HG03354 (cell line): ENCODE measurements at regions not wholly inside any gene's neighbourhood (a gene's known extent, or its start where the extent isn't known, plus 50 kb on each side); places are given as distances from the start of the nearest gene placed in this dataset.

Source experiments
- ATAC-seq: cut with Tn5 transposase; IDR thresholded peaks from one replicate; pipeline ENCODE4 v1.9.1; 2021; ENCODE audit warnings: mild to moderate bottlenecking; ENCODE audit not compliant: unreplicated experiment, poor library complexity, severe bottlenecking

DNA sequence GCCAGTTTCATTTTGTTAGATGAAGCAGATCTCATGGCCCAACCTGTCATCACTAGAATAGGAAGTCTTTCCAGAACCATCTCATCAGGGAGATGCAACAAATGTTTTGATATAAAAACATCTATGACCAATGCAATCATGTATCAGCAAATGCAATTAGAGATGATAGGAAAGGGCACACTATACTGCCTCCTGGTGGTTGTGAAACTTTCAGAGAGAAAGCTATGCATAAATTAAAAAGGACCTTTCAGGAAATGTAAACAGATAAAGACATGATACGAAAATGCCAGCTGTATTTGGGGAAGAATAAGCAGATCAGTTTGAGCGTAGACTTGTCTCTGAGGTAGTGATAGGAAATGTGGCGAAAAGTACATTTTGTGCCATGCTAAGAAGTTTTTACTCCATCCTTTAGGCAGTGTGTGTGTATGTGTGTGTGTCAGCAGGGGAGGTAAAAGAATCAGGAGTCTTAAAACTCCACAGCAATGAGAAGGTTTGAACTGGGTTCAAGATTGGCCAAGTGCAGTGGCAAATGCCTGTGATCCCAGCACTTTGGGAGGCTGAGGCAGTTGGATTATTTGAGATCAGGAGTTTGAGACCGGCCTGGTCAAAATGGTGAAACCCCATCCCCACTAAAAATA lies 479.3 kb downstream of the CPS1 start:
- peak; percentile 76 for ATAC-seq

- ATAC-seq: no peak
Measured at GRCh38 chr2:211045025-211045424, 488.6 kb downstream of the CPS1 start.

- ATAC-seq: peak; percentile 54
Measured at GRCh38 chr2:211049321-211050018, 493.1 kb downstream of the CPS1 start.

DNA sequence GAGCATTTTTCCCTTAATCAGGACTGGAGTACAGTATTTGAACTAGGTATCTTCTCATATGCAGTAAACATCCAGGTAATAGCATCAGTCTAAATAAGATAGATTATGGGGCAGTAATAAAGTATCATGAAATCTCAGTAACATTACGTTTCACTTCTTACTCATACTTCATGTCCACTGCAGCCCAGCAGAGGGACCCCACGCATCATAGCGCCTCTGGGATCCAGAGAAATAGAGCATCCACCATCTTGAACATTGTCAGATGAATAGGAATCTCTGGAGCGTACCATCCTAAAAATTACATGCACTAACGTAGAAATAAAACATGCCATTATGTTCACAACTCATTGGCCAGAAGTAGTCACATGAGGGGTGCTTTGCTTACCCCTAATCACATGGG lies 499.0 kb downstream of the CPS1 start:
- no peak for ATAC-seq

DNA sequence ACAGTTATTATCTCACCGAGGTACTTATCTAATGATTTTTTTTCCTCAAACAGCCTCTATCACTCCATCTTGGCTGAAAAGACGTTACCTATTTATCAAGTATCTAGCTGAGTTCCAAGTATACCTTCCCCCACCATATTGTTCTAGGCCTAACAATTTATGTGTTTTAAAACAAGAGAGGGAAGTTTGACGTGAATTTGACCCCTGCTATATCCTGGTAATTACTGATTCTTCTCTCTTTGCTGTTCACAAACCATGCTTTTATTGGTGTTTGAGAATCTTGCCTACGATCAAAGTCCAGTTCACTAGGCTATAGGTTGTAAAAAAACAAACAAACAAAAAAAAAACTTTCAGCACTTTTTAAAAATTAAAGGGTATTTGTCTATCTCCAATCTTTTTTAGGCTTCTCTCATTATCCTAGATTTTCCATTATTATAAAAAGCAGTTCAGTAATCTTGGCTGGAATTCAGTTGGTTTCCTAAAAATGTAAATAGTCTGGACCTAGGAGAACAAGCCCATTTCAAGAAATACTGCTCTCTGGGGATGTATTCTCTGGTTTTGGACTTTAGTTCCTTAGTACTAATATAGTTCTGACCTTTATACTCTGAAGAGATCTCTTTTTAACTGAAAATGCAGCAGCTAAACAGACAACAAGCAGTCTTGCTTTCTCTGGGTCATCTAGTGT lies 505.4 kb downstream of the CPS1 start:
- no peak for ATAC-seq

DNA sequence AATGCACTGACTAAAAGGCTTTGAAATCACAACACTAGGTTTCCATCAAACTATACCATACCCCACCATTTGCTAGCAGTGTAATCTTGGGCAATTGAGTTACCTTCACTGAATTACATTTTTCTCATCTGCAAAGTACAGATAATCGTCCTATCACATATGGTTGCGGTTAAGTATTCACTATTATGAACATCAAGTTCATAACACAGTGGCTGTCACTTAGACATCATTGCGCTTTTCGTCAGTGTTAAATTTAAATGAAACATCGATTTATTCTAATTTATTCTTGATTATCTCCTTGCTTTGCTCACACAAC lies 505.9 kb downstream of the CPS1 start:
- no peak for ATAC-seq

DNA sequence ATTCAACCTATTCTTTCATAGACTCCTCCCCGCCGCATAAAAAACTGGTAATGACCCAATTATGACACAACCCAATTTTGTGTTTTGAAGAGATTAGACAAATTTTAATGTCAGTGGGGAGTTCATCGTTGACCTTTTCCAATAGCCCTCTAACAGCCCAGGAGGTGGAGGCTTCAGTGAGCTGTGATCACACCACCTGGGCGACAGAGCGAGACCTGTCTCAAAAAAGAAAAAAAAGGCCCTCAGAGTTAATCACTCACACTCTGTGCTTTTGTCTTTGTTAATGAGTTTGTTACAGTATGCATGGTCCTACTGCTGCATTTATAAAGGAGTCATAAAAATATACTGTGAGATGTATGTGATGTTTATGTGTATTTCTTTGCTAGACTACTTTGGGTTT lies 510.6 kb downstream of the CPS1 start:
- ATAC-seq: no peak

- ATAC-seq: no peak
Measured at GRCh38 chr2:211068108-211068780, 511.8 kb downstream of the CPS1 start.

- ATAC-seq: no peak
Measured at GRCh38 chr2:211070547-211070946, 514.1 kb downstream of the CPS1 start.

DNA sequence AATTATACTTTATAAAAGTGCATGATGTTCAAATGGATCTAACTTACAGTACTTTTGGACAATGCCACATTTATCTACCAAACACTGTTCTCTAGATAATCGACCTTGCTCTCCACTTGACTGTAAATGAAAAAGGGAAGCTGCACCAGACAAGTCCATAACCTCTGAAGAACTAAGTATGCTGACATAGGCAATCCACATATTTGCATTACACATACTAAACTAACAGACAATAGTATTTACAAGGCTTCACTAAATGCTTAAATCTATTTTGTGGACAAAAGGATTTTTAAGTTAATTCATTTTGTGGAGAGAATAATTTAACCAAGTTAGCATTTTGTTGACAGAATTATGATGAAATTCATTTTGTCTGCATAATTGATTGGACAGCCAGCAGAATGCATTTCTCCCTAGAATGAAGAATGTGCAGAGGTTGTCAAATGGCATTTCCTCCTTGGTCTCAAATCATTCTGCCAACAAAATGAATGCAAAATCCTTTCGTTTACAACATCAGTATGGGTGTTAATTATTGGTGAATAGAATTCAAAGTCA lies 520.9 kb downstream of the CPS1 start:
- ATAC-seq: no peak

DNA sequence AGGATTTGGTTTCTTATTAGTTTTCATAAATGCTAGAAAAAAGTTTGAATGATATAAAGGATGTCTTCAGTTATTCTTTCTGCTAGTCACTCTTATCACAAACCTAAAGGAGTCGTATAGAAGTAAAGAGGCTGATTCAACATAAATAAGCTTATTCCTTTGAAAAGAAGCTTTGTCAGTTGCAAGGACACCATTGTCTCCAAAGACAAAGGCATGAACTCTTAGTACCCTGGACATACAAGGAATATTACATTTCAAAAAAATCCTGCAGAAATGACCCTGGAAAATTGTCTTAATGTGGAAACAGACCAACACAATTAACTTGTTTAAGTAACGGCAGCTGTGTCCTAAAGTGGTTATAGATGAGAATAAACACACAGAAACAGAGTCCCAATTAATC lies 528.0 kb downstream of the CPS1 start:
- ATAC-seq: no peak

GRCh38 chr2:211085056-211085680 lies 528.8 kb downstream of the CPS1 start:
- peak; percentile 82 for ATAC-seq

DNA sequence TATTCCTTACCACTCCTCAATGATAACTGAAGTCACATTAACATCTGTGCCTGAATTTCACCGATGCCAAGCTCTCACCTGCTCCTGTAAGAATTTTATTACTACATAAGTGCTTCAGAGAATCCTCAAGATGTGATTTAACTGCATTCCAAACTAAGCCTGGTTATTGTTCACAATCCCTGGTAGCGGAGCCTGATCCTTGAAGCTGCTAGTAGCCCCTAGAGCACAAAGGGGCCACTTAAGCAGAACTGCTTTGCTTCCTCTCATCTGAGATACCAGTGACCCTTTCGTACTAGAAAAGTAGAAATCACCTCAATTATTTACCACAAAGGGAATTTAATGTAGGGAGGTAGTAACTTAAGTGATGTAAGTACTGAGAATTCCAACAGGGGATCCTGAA lies 529.6 kb downstream of the CPS1 start:
- ATAC-seq: no peak

GRCh38 chr2:211089127-211089526 lies 532.7 kb downstream of the CPS1 start:
- no peak for ATAC-seq

GRCh38 chr2:211093743-211094303 lies 537.4 kb downstream of the CPS1 start:
- ATAC-seq: peak; percentile 65

- no peak for ATAC-seq
Measured at GRCh38 chr2:211103989-211104388, 547.6 kb downstream of the CPS1 start.

GRCh38 chr2:211113334-211114175 lies 557.2 kb downstream of the CPS1 start:
- no peak for ATAC-seq

DNA sequence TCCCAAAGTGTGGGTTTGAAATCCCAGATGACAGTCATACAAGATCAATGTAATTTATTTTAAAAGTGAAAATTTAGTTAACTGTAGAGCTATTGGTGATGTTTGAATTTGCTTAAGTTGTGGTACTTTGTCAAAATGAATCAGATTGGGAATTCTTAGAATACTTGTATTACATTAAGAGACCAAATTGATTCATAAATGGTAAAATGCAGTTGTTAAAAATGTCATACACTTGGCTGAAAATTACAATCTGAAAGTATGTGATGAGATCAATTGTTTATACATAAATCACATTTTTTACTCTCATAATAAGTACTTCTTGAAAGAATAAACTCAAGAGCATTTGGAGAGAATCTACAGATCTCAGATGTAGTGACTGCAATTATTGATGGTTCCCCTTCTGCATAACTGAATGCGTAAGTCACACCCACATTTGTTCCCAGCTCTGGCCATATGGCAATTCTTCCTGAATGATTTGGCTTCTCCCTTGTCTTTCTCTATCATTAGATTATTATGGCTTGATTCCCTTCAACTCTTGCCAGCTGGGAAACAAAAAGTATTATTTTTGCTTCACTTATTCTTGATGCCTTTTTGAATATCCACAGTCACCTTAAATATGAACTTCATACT lies 558.5 kb downstream of the CPS1 start:
- ATAC-seq: no peak
